ENCODE measurements at regions not wholly inside any gene's neighbourhood (a gene's known extent, or its start where the extent isn't known, plus 50 kb on each side); places are given as distances from the start of the nearest gene placed in this dataset.

DNA sequence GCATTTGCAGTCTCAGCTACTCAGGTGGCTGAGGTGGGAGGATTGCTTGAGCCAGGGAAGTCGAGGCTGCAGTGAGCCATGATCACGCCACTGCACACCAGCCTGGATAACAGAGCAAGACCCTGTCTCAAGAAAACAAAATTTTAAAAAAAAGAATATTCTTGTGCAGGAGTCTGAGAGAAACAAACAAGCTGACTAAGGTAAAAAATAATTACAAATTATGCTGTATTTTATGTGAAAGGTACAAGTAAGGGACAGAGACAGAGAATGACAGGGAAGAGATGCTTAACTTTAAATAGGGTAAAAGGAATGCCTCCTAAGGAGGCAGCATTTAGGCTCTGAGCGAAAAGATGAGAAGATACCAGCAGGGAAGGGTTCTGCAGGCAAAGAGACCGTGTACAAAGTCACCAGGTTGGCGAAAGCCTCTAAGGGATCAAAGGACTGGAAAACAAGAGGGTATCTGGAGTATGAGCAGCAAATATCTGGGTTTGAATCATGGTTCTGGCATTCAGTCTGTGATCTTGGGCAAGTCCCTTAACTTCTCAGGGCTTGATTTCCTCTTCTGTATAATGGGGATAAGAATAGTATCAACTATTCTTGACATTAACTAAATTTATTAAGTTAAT lies 106.2 kb upstream of the RHOBTB1 start:
- TF ChIP-seq, protein P1, sequence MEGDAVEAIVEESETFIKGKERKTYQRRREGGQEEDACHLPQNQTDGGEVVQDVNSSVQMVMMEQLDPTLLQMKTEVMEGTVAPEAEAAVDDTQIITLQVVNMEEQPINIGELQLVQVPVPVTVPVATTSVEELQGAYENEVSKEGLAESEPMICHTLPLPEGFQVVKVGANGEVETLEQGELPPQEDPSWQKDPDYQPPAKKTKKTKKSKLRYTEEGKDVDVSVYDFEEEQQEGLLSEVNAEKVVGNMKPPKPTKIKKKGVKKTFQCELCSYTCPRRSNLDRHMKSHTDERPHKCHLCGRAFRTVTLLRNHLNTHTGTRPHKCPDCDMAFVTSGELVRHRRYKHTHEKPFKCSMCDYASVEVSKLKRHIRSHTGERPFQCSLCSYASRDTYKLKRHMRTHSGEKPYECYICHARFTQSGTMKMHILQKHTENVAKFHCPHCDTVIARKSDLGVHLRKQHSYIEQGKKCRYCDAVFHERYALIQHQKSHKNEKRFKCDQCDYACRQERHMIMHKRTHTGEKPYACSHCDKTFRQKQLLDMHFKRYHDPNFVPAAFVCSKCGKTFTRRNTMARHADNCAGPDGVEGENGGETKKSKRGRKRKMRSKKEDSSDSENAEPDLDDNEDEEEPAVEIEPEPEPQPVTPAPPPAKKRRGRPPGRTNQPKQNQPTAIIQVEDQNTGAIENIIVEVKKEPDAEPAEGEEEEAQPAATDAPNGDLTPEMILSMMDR (CRISPR knock-in tag; IDR thresholded peaks at IDR 0.05) = no peak
- TF ChIP-seq, protein P2, sequence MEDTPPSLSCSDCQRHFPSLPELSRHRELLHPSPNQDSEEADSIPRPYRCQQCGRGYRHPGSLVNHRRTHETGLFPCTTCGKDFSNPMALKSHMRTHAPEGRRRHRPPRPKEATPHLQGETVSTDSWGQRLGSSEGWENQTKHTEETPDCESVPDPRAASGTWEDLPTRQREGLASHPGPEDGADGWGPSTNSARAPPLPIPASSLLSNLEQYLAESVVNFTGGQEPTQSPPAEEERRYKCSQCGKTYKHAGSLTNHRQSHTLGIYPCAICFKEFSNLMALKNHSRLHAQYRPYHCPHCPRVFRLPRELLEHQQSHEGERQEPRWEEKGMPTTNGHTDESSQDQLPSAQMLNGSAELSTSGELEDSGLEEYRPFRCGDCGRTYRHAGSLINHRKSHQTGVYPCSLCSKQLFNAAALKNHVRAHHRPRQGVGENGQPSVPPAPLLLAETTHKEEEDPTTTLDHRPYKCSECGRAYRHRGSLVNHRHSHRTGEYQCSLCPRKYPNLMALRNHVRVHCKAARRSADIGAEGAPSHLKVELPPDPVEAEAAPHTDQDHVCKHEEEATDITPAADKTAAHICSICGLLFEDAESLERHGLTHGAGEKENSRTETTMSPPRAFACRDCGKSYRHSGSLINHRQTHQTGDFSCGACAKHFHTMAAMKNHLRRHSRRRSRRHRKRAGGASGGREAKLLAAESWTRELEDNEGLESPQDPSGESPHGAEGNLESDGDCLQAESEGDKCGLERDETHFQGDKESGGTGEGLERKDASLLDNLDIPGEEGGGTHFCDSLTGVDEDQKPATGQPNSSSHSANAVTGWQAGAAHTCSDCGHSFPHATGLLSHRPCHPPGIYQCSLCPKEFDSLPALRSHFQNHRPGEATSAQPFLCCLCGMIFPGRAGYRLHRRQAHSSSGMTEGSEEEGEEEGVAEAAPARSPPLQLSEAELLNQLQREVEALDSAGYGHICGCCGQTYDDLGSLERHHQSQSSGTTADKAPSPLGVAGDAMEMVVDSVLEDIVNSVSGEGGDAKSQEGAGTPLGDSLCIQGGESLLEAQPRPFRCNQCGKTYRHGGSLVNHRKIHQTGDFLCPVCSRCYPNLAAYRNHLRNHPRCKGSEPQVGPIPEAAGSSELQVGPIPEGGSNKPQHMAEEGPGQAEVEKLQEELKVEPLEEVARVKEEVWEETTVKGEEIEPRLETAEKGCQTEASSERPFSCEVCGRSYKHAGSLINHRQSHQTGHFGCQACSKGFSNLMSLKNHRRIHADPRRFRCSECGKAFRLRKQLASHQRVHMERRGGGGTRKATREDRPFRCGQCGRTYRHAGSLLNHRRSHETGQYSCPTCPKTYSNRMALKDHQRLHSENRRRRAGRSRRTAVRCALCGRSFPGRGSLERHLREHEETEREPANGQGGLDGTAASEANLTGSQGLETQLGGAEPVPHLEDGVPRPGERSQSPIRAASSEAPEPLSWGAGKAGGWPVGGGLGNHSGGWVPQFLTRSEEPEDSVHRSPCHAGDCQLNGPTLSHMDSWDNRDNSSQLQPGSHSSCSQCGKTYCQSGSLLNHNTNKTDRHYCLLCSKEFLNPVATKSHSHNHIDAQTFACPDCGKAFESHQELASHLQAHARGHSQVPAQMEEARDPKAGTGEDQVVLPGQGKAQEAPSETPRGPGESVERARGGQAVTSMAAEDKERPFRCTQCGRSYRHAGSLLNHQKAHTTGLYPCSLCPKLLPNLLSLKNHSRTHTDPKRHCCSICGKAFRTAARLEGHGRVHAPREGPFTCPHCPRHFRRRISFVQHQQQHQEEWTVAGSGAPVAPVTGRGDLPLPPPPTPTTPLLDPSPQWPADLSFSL (CRISPR knock-in tag; IDR thresholded peaks at IDR 0.05) = no peak
- TF ChIP-seq, protein P3, sequence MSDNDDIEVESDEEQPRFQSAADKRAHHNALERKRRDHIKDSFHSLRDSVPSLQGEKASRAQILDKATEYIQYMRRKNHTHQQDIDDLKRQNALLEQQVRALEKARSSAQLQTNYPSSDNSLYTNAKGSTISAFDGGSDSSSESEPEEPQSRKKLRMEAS (IDR thresholded peaks at IDR 0.05) = no peak
- TF ChIP-seq, protein P4, sequence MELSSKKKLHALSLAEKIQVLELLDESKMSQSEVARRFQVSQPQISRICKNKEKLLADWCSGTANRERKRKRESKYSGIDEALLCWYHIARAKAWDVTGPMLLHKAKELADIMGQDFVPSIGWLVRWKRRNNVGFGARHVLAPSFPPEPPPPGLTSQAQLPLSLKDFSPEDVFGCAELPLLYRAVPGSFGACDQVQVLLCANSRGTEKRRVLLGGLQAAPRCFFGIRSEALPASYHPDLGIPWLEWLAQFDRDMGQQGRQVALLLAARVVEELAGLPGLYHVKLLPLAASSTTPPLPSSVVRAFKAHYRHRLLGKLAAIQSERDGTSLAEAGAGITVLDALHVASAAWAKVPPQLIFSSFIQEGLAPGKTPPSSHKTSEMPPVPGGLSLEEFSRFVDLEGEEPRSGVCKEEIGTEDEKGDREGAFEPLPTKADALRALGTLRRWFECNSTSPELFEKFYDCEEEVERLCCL (CRISPR knock-in tag; IDR thresholded peaks at IDR 0.05; ENCODE audit: borderline replicate concordance) = no peak
- TF ChIP-seq NR2F2 (IDR thresholded peaks at IDR 0.05; ENCODE audit: borderline replicate concordance, low read depth) = no peak
- TF ChIP-seq, protein P5, sequence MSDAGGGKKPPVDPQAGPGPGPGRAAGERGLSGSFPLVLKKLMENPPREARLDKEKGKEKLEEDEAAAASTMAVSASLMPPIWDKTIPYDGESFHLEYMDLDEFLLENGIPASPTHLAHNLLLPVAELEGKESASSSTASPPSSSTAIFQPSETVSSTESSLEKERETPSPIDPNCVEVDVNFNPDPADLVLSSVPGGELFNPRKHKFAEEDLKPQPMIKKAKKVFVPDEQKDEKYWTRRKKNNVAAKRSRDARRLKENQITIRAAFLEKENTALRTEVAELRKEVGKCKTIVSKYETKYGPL (CRISPR knock-in tag; IDR thresholded peaks at IDR 0.05) = no peak
- no peak for TF ChIP-seq NFE2L2 (IDR thresholded peaks at IDR 0.05; ENCODE audit: low read length)
- TF ChIP-seq FOSL2 (CRISPR knock-in tag; IDR thresholded peaks at IDR 0.05) = no peak
- TF ChIP-seq ZNF709 (CRISPR knock-in tag; IDR thresholded peaks at IDR 0.05) = no peak
- TF ChIP-seq ZZZ3 (CRISPR knock-in tag; IDR thresholded peaks at IDR 0.05; ENCODE audit: borderline replicate concordance) = no peak
- TF ChIP-seq CBX5 (CRISPR knock-in tag; IDR thresholded peaks at IDR 0.05; ENCODE audit: borderline replicate concordance) = no peak
- TF ChIP-seq, protein P6, sequence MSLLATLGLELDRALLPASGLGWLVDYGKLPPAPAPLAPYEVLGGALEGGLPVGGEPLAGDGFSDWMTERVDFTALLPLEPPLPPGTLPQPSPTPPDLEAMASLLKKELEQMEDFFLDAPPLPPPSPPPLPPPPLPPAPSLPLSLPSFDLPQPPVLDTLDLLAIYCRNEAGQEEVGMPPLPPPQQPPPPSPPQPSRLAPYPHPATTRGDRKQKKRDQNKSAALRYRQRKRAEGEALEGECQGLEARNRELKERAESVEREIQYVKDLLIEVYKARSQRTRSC (CRISPR knock-in tag; IDR thresholded peaks at IDR 0.05; ENCODE audit: low read depth) = no peak
- TF ChIP-seq POLR2AphosphoS2 (IDR thresholded peaks at IDR 0.05; ENCODE audit: low read depth, low read length) = no peak
